ENCODE measurements at regions not wholly inside any gene's neighbourhood (a gene's known extent, or its start where the extent isn't known, plus 50 kb on each side); places are given as distances from the start of the nearest gene placed in this dataset.

- no peak overlapping the region for H3K4me2 ChIP-seq (ENCODE audit: insufficient read depth, insufficient read length, low read length)
- H3K27ac ChIP-seq (ENCODE audit: insufficient read length, low read depth, low read length) = no peak overlapping the region
- H3K14ac ChIP-seq (ENCODE audit: insufficient read depth, low read length) = no peak overlapping the region
- H3K79me1 ChIP-seq (ENCODE audit: insufficient read depth, low read depth, low read length, poor library complexity, severe bottlenecking) = no peaks in the 10 kb centered on the region
- H3K56ac ChIP-seq (ENCODE audit: insufficient read length, low read depth, low read length) = no peak overlapping the region
- no peak overlapping the region for H3K4ac ChIP-seq (ENCODE audit: low read depth, low read length)
- H3K4me3 Mint-ChIP-seq = no peak overlapping the region
- H2BK120ac ChIP-seq (ENCODE audit: low read depth, low read length, poor library complexity, severe bottlenecking) = no peak overlapping the region
- H2BK5ac ChIP-seq (ENCODE audit: insufficient read length, low read length) = no peak overlapping the region
- no peak overlapping the region for H3K27ac Mint-ChIP-seq
- no peak overlapping the region for H2BK15ac ChIP-seq (ENCODE audit: low read depth, low read length)
- no peak for DNase-seq
- H2BK12ac ChIP-seq (ENCODE audit: insufficient read length, low read depth, low read length) = no peak overlapping the region
- no peak overlapping the region for H2AFZ ChIP-seq (ENCODE audit: low read length)
- no peak overlapping the region for H4K8ac ChIP-seq (replicated peaks; ENCODE audit: insufficient read length, low read depth, low read length)
- TF ChIP-seq, protein P1, sequence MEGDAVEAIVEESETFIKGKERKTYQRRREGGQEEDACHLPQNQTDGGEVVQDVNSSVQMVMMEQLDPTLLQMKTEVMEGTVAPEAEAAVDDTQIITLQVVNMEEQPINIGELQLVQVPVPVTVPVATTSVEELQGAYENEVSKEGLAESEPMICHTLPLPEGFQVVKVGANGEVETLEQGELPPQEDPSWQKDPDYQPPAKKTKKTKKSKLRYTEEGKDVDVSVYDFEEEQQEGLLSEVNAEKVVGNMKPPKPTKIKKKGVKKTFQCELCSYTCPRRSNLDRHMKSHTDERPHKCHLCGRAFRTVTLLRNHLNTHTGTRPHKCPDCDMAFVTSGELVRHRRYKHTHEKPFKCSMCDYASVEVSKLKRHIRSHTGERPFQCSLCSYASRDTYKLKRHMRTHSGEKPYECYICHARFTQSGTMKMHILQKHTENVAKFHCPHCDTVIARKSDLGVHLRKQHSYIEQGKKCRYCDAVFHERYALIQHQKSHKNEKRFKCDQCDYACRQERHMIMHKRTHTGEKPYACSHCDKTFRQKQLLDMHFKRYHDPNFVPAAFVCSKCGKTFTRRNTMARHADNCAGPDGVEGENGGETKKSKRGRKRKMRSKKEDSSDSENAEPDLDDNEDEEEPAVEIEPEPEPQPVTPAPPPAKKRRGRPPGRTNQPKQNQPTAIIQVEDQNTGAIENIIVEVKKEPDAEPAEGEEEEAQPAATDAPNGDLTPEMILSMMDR (conservative IDR thresholded peaks at IDR 0.05) = peak; percentile 81
- no peak overlapping the region for H2BK20ac ChIP-seq (ENCODE audit: low read depth, low read length, poor library complexity, severe bottlenecking)
- no peak overlapping the region for H3K18ac ChIP-seq (ENCODE audit: insufficient read length, low read depth, low read length)
- WGBS (ENCODE audit: extremely low coverage, insufficient read length, low lambda C conversion rate) = no CpG with 5 or more reads among the region's 3 CpGs
- H4K20me1 ChIP-seq (ENCODE audit: control insufficient read depth, insufficient read depth, insufficient read length) = no peaks in the 10 kb centered on the region
- H3K36me3 Mint-ChIP-seq (ENCODE audit: insufficient read depth in 1 of 3, low read depth in 3 of 3) = no peaks in the 10 kb centered on the region
- H3K9me3 Mint-ChIP-seq = no peaks in the 10 kb centered on the region
- no peak overlapping the region for H4K91ac ChIP-seq (ENCODE audit: insufficient read length, low read depth, low read length)
- no peak overlapping the region for H3K23ac ChIP-seq (ENCODE audit: insufficient read length, low read depth, low read length)
- H3K9ac ChIP-seq (ENCODE audit: extremely low read depth, insufficient read length, low read length) = no peak overlapping the region
- H3K27me3 Mint-ChIP-seq (ENCODE audit: low read depth) = no peaks in the 10 kb centered on the region
- H3K23me2 ChIP-seq (ENCODE audit: insufficient read length, low read depth, low read length, poor library complexity, severe bottlenecking) = no peaks in the 10 kb centered on the region
- no peak overlapping the region for H4K5ac ChIP-seq (ENCODE audit: insufficient read length, low read depth, low read length)
- H3K79me2 ChIP-seq (ENCODE audit: insufficient read depth, low read length) = no peaks in the 10 kb centered on the region
- H3T11ph ChIP-seq (ENCODE audit: low read length) = no peak overlapping the region
- no peaks in the 10 kb centered on the region for H3K27me3 ChIP-seq (ENCODE audit: insufficient read depth, low read length)
- no peak overlapping the region for H2AK5ac ChIP-seq (ENCODE audit: insufficient read length, low read length)
- no peaks in the 10 kb centered on the region for H3K4me1 ChIP-seq (ENCODE audit: insufficient read depth, low read length)
- H3K4me1 Mint-ChIP-seq = no peaks in the 10 kb centered on the region
- no peaks in the 10 kb centered on the region for H3K9me3 ChIP-seq (ENCODE audit: control insufficient read depth, low read depth, low read length)
Measured at GRCh38 chr3:21894459-21895340, 143.7 kb upstream of the ZNF385D start.
